ENCODE measurements at regions not wholly inside any gene's neighbourhood (a gene's known extent, or its start where the extent isn't known, plus 50 kb on each side); places are given as distances from the start of the nearest gene placed in this dataset.
A peak's percentile ranks its signal among the peaks of the same experiment; 100 is the strongest.

- no peak for TF ChIP-seq CTCF (conservative IDR thresholded peaks at IDR 0.05; ENCODE audit: low read depth, low read length)
- no peak overlapping the region for H3K4me3 ChIP-seq (ENCODE audit: low read length)
- no peak for DNase-seq (ENCODE audit: low read depth)
Observed at GRCh38 chrX:42229533-42229932, 306.2 kb upstream of the CASK start.

- TF ChIP-seq CTCF (conservative IDR thresholded peaks at IDR 0.05; ENCODE audit: low read depth, low read length) = no peak
- no peak overlapping the region for H3K4me3 ChIP-seq (ENCODE audit: low read length)
- no peak for DNase-seq (ENCODE audit: low read depth)
Observed at GRCh38 chrX:42220666-42221065, 297.3 kb upstream of the CASK start.

GRCh38 chrX:42220083-42220482, 296.7 kb upstream of the CASK start:
- no peak for TF ChIP-seq CTCF (conservative IDR thresholded peaks at IDR 0.05; ENCODE audit: low read depth, low read length)
- no peak for DNase-seq (ENCODE audit: low read depth)

GRCh38 chrX:42219231-42219630, 295.9 kb upstream of the CASK start:
- no peak for TF ChIP-seq CTCF (conservative IDR thresholded peaks at IDR 0.05; ENCODE audit: low read depth, low read length)
- peak; percentile 62 for DNase-seq (ENCODE audit: low read depth)
- H3K4me3 ChIP-seq (ENCODE audit: low read length) = no peak overlapping the region

More at GRCh38 chrX:42220083-42220482, 296.7 kb upstream of the CASK start:
- no peak overlapping the region for H3K4me3 ChIP-seq (ENCODE audit: low read length)

- no peak for DNase-seq (ENCODE audit: low read depth)
- no peak for TF ChIP-seq CTCF (conservative IDR thresholded peaks at IDR 0.05; ENCODE audit: low read depth, low read length)
- no peak overlapping the region for H3K4me3 ChIP-seq (ENCODE audit: low read length)
Observed at GRCh38 chrX:42195506-42195905, 272.2 kb upstream of the CASK start.

- no peak for DNase-seq (ENCODE audit: low read depth)
- no peak for TF ChIP-seq CTCF (conservative IDR thresholded peaks at IDR 0.05; ENCODE audit: low read depth, low read length)
- no peak overlapping the region for H3K4me3 ChIP-seq (ENCODE audit: low read length)
Observed at GRCh38 chrX:42189576-42189975, 266.2 kb upstream of the CASK start.

GRCh38 chrX:42188730-42189129, 265.4 kb upstream of the CASK start:
- TF ChIP-seq CTCF (conservative IDR thresholded peaks at IDR 0.05; ENCODE audit: low read depth, low read length) = no peak
- no peak for DNase-seq (ENCODE audit: low read depth)
- H3K4me3 ChIP-seq (ENCODE audit: low read length) = no peak overlapping the region
